ENCODE measurements at regions not wholly inside any gene's neighbourhood (a gene's known extent, or its start where the extent isn't known, plus 50 kb on each side); places are given as distances from the start of the nearest gene placed in this dataset.

- Histone ChIP-seq H3K36me3 (ENCODE audit: control insufficient read depth, insufficient read depth, low read length) (no peaks in the 10 kb centered on the region), H3K4me3 (ENCODE audit: low read depth, low read length) (no peak overlapping the region), H3K9me3 (ENCODE audit: control insufficient read depth, insufficient read depth, low read length) (no peaks in the 10 kb centered on the region), H3K27me3 (ENCODE audit: control insufficient read depth, insufficient read depth, low read length) (no peaks in the 10 kb centered on the region), H3K27ac (ENCODE audit: low read depth, low read length) (no peak overlapping the region), H3K9ac (ENCODE audit: low read depth, low read length) (no peak overlapping the region), H3K4me1 (ENCODE audit: control insufficient read depth, insufficient read depth, low read length) (peaks cover 56% of the 10 kb centered on the region)
Observed at GRCh38 chr7:130908345-130909160, 174.5 kb upstream of the KLF14 start.

GRCh38 chr7:130909161-130909836 lies 175.3 kb upstream of the KLF14 start:
- no peaks in the 10 kb centered on the region for H3K9me3 ChIP-seq (ENCODE audit: control insufficient read depth, insufficient read depth, low read length)
- H3K27me3 ChIP-seq (ENCODE audit: control insufficient read depth, insufficient read depth, low read length) = no peaks in the 10 kb centered on the region
- peak overlapping the region; percentile 90 for H3K27ac ChIP-seq (ENCODE audit: low read depth, low read length)
- H3K9ac ChIP-seq (ENCODE audit: low read depth, low read length) = no peak overlapping the region
- peaks cover 57% of the 10 kb centered on the region for H3K4me1 ChIP-seq (ENCODE audit: control insufficient read depth, insufficient read depth, low read length)
- no peak overlapping the region for H3K4me3 ChIP-seq (ENCODE audit: low read depth, low read length)
- H3K36me3 ChIP-seq (ENCODE audit: control insufficient read depth, insufficient read depth, low read length) = no peaks in the 10 kb centered on the region

DNA sequence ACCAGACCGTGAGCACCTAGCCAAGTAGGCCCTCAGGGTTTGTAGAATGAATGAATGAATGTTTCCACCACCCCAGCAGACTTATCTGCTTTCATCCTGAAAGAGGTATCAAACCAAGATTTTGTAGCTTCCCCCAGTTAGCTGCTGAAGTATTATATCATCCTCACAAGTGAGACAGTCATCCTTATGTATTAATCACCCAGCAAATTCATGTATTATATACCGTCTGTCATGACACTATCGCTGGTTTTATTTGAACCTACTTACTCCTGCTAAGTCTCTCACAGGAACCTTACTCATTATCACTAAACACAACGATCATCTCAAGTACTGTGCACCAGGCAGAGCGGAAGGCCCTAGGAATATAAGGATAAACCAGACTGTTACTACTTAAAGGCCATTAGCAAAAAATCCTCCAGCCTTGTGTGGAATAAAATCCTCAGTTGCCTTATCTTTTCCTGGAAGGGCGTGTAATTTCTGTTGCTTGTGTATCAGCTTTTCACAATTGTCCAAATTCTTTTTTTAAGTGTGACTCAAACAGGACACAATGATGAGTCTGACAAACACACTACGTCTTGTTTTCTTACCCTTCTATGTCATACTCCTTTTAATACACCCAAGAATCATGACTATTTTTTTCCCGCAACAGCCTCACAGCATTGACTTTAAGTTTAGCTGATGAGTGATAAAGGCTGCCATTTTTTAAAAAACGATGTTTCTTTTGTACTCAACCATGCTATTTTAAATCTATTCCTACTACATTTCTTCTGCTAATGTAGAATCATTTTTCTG lies 176.1 kb upstream of the KLF14 start:
- Histone ChIP-seq H3K36me3 (ENCODE audit: control insufficient read depth, insufficient read depth, low read length) (no peaks in the 10 kb centered on the region), H3K27ac (ENCODE audit: low read depth, low read length) (peak overlapping the region; percentile 90), H3K4me3 (ENCODE audit: low read depth, low read length) (peak overlapping the region; percentile 33; the same call in 1 of the 2 replicates), H3K4me1 (ENCODE audit: control insufficient read depth, insufficient read depth, low read length) (peaks cover 56% of the 10 kb centered on the region), H3K9me3 (ENCODE audit: control insufficient read depth, insufficient read depth, low read length) (no peaks in the 10 kb centered on the region), H3K27me3 (ENCODE audit: control insufficient read depth, insufficient read depth, low read length) (no peaks in the 10 kb centered on the region), H3K9ac (ENCODE audit: low read depth, low read length) (peak overlapping the region; percentile 54)

DNA sequence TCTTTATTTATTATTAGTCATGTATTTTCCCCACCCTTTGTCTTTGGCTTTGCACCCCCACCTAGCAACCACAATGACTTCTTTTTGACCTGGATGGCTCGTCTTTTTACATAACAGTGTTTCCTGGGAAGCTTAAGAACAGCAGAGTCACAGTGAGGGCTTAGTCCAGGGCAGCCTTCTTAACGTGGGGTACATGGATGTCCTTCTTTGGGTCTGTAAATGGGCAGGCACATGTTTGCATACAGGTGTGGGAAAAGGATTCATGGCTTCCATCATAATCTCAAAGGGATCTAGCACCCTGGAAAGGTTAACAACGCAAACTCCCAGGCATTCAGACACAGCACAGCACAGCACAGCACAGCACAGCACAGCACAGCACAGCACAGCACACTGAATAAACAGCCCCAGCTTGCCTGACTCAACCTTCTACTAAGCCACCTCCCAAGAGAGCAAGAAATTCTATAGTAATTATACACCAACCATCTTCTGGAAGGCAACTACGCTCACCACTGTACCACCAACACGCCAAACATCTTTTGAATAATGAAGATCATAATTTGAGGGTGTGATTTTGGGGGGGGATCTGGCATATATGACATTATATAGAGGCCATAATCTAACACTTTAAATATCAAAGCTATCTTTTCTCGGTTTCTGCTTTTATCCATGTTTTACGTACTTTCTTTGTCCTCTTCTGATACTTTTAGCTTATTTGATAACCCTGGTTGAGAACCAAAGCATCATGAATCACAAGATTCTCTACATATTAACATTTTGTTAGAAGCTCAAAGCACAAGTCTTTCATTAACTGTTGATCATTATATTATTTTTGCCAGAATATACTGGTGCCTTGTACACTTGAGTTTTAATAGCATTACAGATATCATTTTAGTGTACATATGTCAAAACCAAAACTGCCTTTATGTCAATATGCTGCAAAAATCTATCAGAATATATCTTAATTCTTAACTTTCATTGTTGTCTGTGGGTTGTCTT lies 177.2 kb upstream of the KLF14 start:
- H3K4me3 ChIP-seq (ENCODE audit: low read depth, low read length) = peak overlapping the region; percentile 34
- no peaks in the 10 kb centered on the region for H3K36me3 ChIP-seq (ENCODE audit: control insufficient read depth, insufficient read depth, low read length)
- H3K9me3 ChIP-seq (ENCODE audit: control insufficient read depth, insufficient read depth, low read length) = no peaks in the 10 kb centered on the region
- H3K4me1 ChIP-seq (ENCODE audit: control insufficient read depth, insufficient read depth, low read length) = peaks cover 63% of the 10 kb centered on the region
- H3K9ac ChIP-seq (ENCODE audit: low read depth, low read length) = peak overlapping the region; percentile 42
- no peaks in the 10 kb centered on the region for H3K27me3 ChIP-seq (ENCODE audit: control insufficient read depth, insufficient read depth, low read length)
- H3K27ac ChIP-seq (ENCODE audit: low read depth, low read length) = peak overlapping the region; percentile 90

- peak overlapping the region; percentile 90 for H3K27ac ChIP-seq (ENCODE audit: low read depth, low read length)
- H3K4me3 ChIP-seq (ENCODE audit: low read depth, low read length) = peak overlapping the region; percentile 34; the same call in 1 of the 2 replicates
Observed at GRCh38 chr7:130912082-130912861, 178.3 kb upstream of the KLF14 start.

GRCh38 chr7:130912862-130913638 lies 179.0 kb upstream of the KLF14 start:
- Histone ChIP-seq H3K9ac (ENCODE audit: low read depth, low read length) (peak overlapping the region; percentile 16; the same call in 1 of the 2 replicates), H3K27ac (ENCODE audit: low read depth, low read length) (peak overlapping the region; percentile 90), H3K36me3 (ENCODE audit: control insufficient read depth, insufficient read depth, low read length) (no peaks in the 10 kb centered on the region), H3K27me3 (ENCODE audit: control insufficient read depth, insufficient read depth, low read length) (no peaks in the 10 kb centered on the region), H3K4me3 (ENCODE audit: low read depth, low read length) (peak overlapping the region; percentile 18; the same call in 1 of the 2 replicates), H3K9me3 (ENCODE audit: control insufficient read depth, insufficient read depth, low read length) (no peaks in the 10 kb centered on the region), H3K4me1 (ENCODE audit: control insufficient read depth, insufficient read depth, low read length) (peaks cover 64% of the 10 kb centered on the region)

More at GRCh38 chr7:130912082-130912861, 178.3 kb upstream of the KLF14 start:
- no peaks in the 10 kb centered on the region for H3K36me3 ChIP-seq (ENCODE audit: control insufficient read depth, insufficient read depth, low read length)
- H3K9ac ChIP-seq (ENCODE audit: low read depth, low read length) = peak overlapping the region; percentile 42; the same call in 1 of the 2 replicates
- H3K27me3 ChIP-seq (ENCODE audit: control insufficient read depth, insufficient read depth, low read length) = no peaks in the 10 kb centered on the region
- H3K4me1 ChIP-seq (ENCODE audit: control insufficient read depth, insufficient read depth, low read length) = peaks cover 64% of the 10 kb centered on the region
- no peaks in the 10 kb centered on the region for H3K9me3 ChIP-seq (ENCODE audit: control insufficient read depth, insufficient read depth, low read length)

DNA sequence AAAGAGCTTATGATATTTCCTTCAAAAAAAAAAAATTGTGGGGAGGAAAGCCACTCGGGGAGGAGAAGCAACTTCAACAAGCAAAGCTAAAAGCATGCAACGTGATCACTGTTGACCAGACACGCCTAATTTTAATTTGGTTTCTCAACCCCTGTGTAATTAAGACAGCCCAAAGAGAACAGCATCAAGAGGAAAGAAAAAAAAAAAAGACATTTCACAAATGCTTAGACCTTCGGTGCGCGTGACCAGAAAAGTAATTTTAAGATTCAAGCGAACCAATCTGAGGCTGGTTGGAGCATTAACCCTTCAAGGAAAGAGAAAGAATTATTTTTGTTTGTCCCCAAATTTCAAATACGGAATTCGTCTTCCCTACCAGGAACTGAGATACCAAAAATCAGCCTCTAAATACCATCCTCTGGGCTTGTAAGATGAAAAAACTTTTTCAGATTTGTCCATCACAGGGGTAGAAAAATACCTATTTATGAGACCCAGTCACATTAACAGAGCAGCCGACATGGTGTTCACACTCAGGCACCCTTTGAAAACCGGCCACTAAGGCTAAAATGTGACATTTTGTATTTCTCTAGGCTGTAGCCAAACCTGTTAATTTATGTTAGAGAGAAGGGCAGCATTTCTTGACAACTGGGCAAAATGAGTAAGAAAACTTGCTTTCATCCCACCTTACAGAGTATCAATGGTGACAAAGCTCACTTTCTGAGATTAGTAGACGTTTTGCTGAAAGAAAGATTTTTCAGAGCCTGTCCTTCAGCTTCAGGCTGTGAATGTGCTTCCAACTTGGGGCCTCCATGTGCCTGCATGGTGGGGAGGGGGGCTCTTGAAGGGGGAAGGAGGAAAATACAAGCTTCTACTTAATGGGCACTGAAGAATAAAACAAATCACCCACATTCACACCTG lies 179.9 kb upstream of the KLF14 start:
- H3K4me3 ChIP-seq (ENCODE audit: low read depth, low read length) = no peak overlapping the region
- no peaks in the 10 kb centered on the region for H3K9me3 ChIP-seq (ENCODE audit: control insufficient read depth, insufficient read depth, low read length)
- peak overlapping the region; percentile 90 for H3K27ac ChIP-seq (ENCODE audit: low read depth, low read length)
- no peaks in the 10 kb centered on the region for H3K36me3 ChIP-seq (ENCODE audit: control insufficient read depth, insufficient read depth, low read length)
- H3K4me1 ChIP-seq (ENCODE audit: control insufficient read depth, insufficient read depth, low read length) = peaks cover 62% of the 10 kb centered on the region
- H3K9ac ChIP-seq (ENCODE audit: low read depth, low read length) = no peak overlapping the region; the same call in 1 of the 2 replicates
- H3K27me3 ChIP-seq (ENCODE audit: control insufficient read depth, insufficient read depth, low read length) = no peaks in the 10 kb centered on the region

DNA sequence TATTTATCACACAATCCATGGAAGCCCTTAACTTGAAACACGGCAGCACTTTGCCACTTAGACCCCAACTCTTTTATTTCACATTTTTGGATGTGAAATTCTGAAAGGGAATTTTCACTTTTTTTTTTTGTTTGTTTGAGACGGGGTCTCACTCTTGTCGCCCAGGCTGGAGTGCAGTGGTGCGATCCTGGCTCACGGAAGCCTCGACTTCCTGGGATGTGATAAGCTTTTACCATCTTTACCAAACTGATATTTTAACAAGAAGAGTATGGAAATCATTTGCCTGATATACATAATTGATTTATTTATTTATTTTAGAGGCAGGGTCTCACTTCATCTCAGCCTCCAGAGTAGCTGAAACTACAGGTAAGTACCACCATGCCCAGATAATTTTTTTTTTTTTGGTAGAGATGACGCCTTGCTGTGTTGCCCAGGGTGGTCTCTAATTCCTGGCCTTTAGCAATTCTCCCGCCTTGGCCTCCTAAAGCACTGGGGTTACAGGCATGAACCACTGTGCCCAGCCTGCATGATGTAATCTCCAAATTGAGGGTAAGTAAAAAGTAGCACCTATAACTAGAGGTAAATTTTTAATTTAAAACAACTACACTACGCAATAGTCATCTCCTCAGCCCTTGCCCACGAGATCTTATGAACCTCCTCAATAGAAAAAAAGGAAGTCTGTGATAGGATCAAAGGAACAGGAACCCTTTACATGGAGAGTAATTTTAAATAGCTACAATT lies 180.7 kb upstream of the KLF14 start:
- Histone ChIP-seq H3K9me3 (ENCODE audit: control insufficient read depth, insufficient read depth, low read length) (no peaks in the 10 kb centered on the region), H3K27ac (ENCODE audit: low read depth, low read length) (no peak overlapping the region), H3K9ac (ENCODE audit: low read depth, low read length) (no peak overlapping the region), H3K27me3 (ENCODE audit: control insufficient read depth, insufficient read depth, low read length) (no peaks in the 10 kb centered on the region), H3K4me3 (ENCODE audit: low read depth, low read length) (no peak overlapping the region), H3K4me1 (ENCODE audit: control insufficient read depth, insufficient read depth, low read length) (peaks cover 59% of the 10 kb centered on the region), H3K36me3 (ENCODE audit: control insufficient read depth, insufficient read depth, low read length) (no peaks in the 10 kb centered on the region)
